ENCODE measurements at regions not wholly inside any gene's neighbourhood (a gene's known extent, or its start where the extent isn't known, plus 50 kb on each side); places are given as distances from the start of the nearest gene placed in this dataset.

- no peak for DNase-seq (ENCODE audit: low spot score)
These were observed 129.2 kb downstream of the PSMG1 start for GRCh38 chr21:39054066-39054465.

- no peak for DNase-seq (ENCODE audit: low spot score)
These were observed 130.1 kb downstream of the PSMG1 start for GRCh38 chr21:39053126-39053525.

DNA sequence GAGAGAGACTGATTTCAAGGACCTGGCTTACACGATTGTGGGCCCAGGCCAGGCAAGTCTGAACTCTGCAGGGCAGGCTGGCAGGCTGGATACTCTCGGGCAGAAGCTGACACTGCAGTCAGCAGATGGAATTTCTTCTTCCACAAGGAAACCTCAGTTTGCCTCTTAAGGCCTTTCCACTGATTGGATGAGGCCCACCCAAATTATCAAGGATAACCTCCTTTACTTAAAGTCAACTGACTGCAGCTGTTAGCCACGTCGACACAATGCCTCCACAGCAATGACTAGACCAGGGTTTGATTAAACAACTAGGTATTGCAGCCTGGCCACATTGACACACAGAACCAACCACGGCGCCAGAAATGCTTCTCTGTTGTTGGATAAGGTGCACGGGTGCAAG, 130.5 kb downstream of the PSMG1 start:
- DNase-seq (ENCODE audit: low spot score): no peak

GRCh38 chr21:39051588-39051949, 131.7 kb downstream of the PSMG1 start:
- no peak for DNase-seq (ENCODE audit: low spot score)

GRCh38 chr21:39050841-39051587, 132.2 kb downstream of the PSMG1 start:
- no peak for DNase-seq (ENCODE audit: low spot score)

GRCh38 chr21:39048574-39048973, 134.7 kb downstream of the PSMG1 start:
- DNase-seq (ENCODE audit: low spot score): no peak

- no peak for DNase-seq (ENCODE audit: low spot score)
These were observed 135.2 kb downstream of the PSMG1 start for GRCh38 chr21:39048064-39048463.

GRCh38 chr21:39047046-39047445, 136.2 kb downstream of the PSMG1 start:
- DNase-seq (ENCODE audit: low spot score): no peak

- DNase-seq (ENCODE audit: low spot score): no peak
These were observed 136.9 kb downstream of the PSMG1 start for GRCh38 chr21:39046236-39046916.

DNA sequence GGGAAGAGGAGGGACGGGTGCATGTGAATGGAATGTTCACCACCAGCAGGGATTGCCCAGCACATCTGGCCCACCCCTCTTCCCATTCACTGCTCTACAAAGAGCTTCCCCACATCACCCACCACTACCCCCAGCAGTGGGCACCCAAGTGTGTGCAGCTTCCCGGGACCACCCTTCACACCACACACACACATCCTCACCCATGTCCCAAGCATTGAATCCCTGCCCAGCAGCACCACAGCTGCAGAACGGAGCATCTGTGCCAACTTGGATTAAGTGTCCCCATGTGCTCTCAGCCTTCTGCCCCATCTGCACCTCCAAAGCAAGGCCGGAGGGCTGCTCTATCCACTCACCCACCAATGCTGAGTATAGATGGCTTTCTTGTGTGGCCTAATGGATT, 141.4 kb downstream of the PSMG1 start:
- DNase-seq (ENCODE audit: low spot score): no peak

- no peak for DNase-seq (ENCODE audit: low spot score)
These were observed 142.6 kb downstream of the PSMG1 start for GRCh38 chr21:39040494-39041110.

GRCh38 chr21:39037807-39038405, 145.3 kb downstream of the PSMG1 start:
- DNase-seq (ENCODE audit: low spot score): no peak

GRCh38 chr21:39036581-39036980, 146.7 kb downstream of the PSMG1 start:
- no peak for DNase-seq (ENCODE audit: low spot score)

DNA sequence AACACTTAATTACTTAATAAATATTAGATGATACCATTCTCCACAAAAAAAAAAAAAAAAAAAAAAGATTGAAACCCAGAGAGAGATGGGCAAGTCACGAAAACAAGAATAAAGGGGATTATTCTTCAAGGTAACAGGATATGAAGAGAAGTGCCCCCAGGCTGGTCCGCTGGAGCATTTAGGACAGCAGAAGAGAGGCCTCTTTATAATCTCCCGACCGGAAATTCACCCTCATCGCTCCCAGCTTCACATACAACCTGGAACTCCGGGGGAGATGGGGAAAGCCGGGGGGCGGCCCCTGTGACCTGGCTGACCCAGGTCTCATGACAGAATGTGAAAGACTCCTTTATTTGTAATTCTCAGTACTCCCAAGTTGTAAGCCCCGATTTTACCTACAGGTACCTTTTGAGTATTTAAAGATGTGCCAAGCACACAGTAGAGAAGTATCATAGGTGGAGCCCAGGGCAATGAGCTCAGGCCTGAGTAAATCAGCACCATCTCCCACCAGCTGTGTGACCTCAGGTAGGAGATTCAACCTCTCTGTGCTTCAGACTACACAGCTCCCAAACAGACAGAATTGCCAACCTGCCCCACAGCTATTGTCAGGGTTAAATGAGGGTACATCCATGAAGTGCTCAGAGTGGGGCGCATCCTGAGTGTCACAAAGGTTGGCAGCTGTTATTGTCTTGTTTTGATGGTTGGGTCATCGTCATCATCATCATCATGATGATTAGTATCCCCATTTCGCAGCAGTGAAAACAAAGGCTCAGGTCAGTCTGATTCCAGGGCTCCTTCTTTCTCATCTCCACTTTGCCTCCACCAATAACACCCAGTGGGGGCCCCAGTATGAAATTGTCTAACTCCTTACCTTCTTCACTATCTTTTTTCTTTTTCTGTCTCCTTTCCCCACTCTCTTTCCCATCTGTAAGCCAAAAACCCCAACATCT, 148.4 kb downstream of the PSMG1 start:
- DNase-seq (ENCODE audit: low spot score): no peak

DNA sequence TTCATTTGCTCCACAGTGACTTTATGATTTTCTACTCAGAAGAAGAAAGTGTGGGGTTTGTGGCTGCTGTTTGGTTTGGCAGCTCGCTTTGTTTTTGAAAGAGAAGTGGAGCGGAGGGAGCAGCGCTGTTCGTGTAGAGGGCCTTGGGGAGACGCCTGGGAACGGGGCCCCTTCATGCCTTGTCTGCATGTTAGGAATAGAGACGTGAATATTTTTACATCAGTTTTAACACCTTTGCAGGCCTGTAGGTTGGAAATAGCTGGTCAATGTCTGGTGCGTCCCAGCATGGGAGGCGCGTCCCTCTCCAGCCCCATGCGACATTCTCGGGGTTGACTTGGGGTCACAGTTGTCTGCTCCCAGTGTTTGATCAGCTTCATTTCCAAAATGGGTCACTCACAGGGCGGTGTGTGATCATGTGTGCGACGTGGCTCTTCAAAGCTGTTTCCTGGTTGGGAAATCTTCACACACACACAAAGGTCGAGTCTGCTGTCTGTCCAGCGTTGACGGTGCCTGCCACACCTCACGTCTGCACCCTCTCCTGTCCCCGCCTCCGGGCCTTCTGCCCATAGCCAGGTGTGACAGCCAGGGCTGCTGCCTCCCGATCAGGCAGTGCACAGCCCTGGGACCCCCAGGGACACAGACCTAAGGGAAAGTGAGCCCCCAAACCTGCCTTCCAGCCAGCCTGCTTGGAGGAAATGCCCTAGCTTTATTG, 149.2 kb downstream of the PSMG1 start:
- no peak for DNase-seq (ENCODE audit: low spot score)

DNA sequence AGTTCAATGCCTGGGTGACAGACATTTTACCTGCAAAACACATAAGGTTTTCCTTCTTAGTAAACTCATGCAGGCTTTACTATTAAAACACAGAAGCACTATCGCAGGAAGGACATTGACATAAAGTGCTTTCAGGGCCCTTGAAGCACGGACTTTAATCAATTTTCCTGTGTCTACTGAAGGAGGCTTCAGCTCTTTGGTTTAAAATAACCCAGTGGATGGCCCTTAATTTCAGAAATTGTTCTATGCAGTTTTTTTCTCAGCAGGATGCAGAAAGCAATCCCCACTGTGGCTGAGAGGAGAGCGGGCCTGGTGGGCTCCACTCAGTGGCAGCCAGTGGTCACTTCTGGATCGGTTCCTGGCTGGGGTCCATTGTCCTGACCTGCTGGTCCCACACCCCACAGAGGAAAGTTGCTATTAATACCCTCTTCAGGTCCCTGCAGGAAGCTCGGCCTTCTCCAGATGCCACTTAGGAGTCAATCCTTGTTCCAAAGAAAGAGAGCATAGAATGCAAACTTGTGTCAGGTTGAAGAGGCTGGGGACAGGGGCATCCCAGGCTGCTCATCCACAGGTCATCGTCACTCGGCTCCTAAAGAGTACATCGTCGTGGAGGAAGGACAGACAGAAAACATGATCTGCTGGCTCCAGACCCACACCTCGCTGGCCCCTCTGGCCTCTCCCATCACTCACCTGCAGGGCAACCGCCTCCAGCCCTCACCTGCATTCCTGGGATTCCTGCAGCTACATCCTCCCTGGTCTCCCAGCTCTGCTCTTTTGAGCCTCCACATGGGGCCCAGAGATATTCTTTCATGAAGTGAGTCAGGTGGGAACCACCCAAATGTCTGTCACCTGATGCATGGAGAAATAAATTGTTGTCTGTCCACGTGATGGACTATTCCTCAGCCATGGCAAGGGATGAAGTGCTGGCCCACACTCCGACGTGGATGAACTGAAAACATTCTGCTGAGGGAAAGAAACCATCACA, 153.1 kb downstream of the PSMG1 start:
- DNase-seq (ENCODE audit: low spot score): no peak

- DNase-seq (ENCODE audit: low spot score): no peak
These were observed 154.0 kb downstream of the PSMG1 start for GRCh38 chr21:39029086-39029755.

DNA sequence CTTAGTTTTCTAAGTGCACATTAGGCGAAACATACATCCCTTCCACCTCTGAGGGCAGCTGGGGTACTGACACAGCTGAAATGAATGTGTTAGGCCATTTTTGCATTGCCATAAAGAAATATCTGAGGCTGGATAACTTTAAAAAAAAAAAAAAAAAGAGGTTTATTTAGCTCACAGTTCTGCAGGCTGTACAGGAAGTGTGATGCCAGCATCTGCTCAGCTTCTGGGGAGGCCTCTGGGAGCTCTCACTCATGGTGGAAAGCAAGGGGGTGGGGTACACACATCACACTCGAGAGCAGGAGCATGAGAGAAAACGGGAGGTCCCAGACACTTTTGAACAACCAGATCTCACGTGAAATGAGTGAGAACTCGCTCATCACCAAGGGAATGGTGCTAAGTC, 158.1 kb downstream of the PSMG1 start:
- DNase-seq (ENCODE audit: low spot score): no peak

- DNase-seq (ENCODE audit: low spot score): no peak
These were observed 158.7 kb downstream of the PSMG1 start for GRCh38 chr21:39024538-39024937.

Measured in Ammon's horn (tissue), 1 donor.